HG03103 (cell line): ENCODE measurements at regions not wholly inside any gene's neighbourhood (a gene's known extent, or its start where the extent isn't known, plus 50 kb on each side); places are given as distances from the start of the nearest gene placed in this dataset.

Experiments used
- ATAC-seq: cut with Tn5 transposase; IDR thresholded peaks from one replicate; pipeline ENCODE4 v1.9.1; 2021; ENCODE audit warnings: low read depth; ENCODE audit not compliant: unreplicated experiment

GRCh38 chr4:126850286-126850685, 782.5 kb upstream of the INTU start:
- no peak for ATAC-seq

GRCh38 chr4:126851391-126851790, 781.4 kb upstream of the INTU start:
- ATAC-seq, result no peak

- ATAC-seq, result no peak
Observed at GRCh38 chr4:126853715-126854114, 779.0 kb upstream of the INTU start.

- ATAC-seq, result no peak
Observed at GRCh38 chr4:126856906-126857305, 775.9 kb upstream of the INTU start.

- no peak for ATAC-seq
Observed at GRCh38 chr4:126859314-126859713, 773.4 kb upstream of the INTU start.

GRCh38 chr4:126859872-126860271, 772.9 kb upstream of the INTU start:
- ATAC-seq, result no peak

GRCh38 chr4:126860308-126860707, 772.4 kb upstream of the INTU start:
- ATAC-seq, result no peak

- no peak for ATAC-seq
Observed at GRCh38 chr4:126869967-126870366, 762.8 kb upstream of the INTU start.

- ATAC-seq, result no peak
Observed at GRCh38 chr4:126871810-126872209, 760.9 kb upstream of the INTU start.

GRCh38 chr4:126874533-126874932, 758.2 kb upstream of the INTU start:
- no peak for ATAC-seq

- ATAC-seq, result no peak
Observed at GRCh38 chr4:126888968-126889367, 743.8 kb upstream of the INTU start.

GRCh38 chr4:126890383-126890782, 742.4 kb upstream of the INTU start:
- ATAC-seq, result no peak

GRCh38 chr4:126890994-126891393, 741.8 kb upstream of the INTU start:
- no peak for ATAC-seq

GRCh38 chr4:126894963-126895362, 737.8 kb upstream of the INTU start:
- no peak for ATAC-seq

GRCh38 chr4:126895988-126896570, 736.7 kb upstream of the INTU start:
- ATAC-seq, result no peak

GRCh38 chr4:126897038-126897437, 735.7 kb upstream of the INTU start:
- ATAC-seq, result no peak

- ATAC-seq, result no peak
Observed at GRCh38 chr4:126898815-126899214, 733.9 kb upstream of the INTU start.

GRCh38 chr4:126899331-126899801, 733.4 kb upstream of the INTU start:
- ATAC-seq, result no peak

- ATAC-seq, result no peak
Observed at GRCh38 chr4:126906466-126906865, 726.3 kb upstream of the INTU start.

- ATAC-seq, result no peak
Observed at GRCh38 chr4:126907389-126907788, 725.4 kb upstream of the INTU start.

- ATAC-seq, result no peak
Observed at GRCh38 chr4:126916049-126916625, 716.6 kb upstream of the INTU start.

GRCh38 chr4:126916626-126917140, 716.1 kb upstream of the INTU start:
- no peak for ATAC-seq
